ENCODE measurements at regions not wholly inside any gene's neighbourhood (a gene's known extent, or its start where the extent isn't known, plus 50 kb on each side); places are given as distances from the start of the nearest gene placed in this dataset.

GRCh38 chr2:14358339-14358738 is 274.2 kb upstream of the LRATD1 start:
- Histone ChIP-seq H3K9me2 (replicated peaks; ENCODE audit: insufficient read depth, low read length) (no peaks in the 10 kb centered on the region), H3K27ac (ENCODE audit: low read depth, low read length) (no peak overlapping the region), H3K4me3 (ENCODE audit: insufficient read depth, low read length, poor library complexity, severe bottlenecking) (no peak overlapping the region), H3F3A (ENCODE audit: insufficient read depth) (no peaks in the 10 kb centered on the region), H3K27me3 (ENCODE audit: low read length) (no peaks in the 10 kb centered on the region), H3K79me2 (ENCODE audit: insufficient read depth, low read length) (no peaks in the 10 kb centered on the region), H4K20me1 (ENCODE audit: low read depth, low read length) (no peaks in the 10 kb centered on the region), H3K9me3 (ENCODE audit: insufficient read depth, low read length) (no peaks in the 10 kb centered on the region), H3K9ac (ENCODE audit: low read length) (no peak overlapping the region), H2AFZ (ENCODE audit: low read depth, low read length, severe bottlenecking) (no peak overlapping the region), H3K36me3 (ENCODE audit: low read length) (no peaks in the 10 kb centered on the region), H3K4me2 (ENCODE audit: low read depth, low read length, poor library complexity, severe bottlenecking) (no peak overlapping the region)
- TF ChIP-seq CTCF (IDR thresholded peaks at IDR 0.05; ENCODE audit: insufficient read depth, low read length, poor library complexity, severe bottlenecking) (no peak), EZH2phosphoT487 (conservative IDR thresholded peaks at IDR 0.05; ENCODE audit: low read length) (no peak)

- no peak overlapping the region for H3K4me2 ChIP-seq (ENCODE audit: low read depth, low read length, poor library complexity, severe bottlenecking)
- no peaks in the 10 kb centered on the region for H3K27me3 ChIP-seq (ENCODE audit: low read length)
- H2AFZ ChIP-seq (ENCODE audit: low read depth, low read length, severe bottlenecking): no peak overlapping the region
- no peak overlapping the region for H3K27ac ChIP-seq (ENCODE audit: low read depth, low read length)
- H3K9me2 ChIP-seq (replicated peaks; ENCODE audit: insufficient read depth, low read length): no peaks in the 10 kb centered on the region
- TF ChIP-seq EZH2phosphoT487 (conservative IDR thresholded peaks at IDR 0.05; ENCODE audit: low read length) (no peak), CTCF (IDR thresholded peaks at IDR 0.05; ENCODE audit: insufficient read depth, low read length, poor library complexity, severe bottlenecking) (no peak)
- H3F3A ChIP-seq (ENCODE audit: insufficient read depth): no peaks in the 10 kb centered on the region
- no peak overlapping the region for H3K4me3 ChIP-seq (ENCODE audit: insufficient read depth, low read length, poor library complexity, severe bottlenecking)
- H4K20me1 ChIP-seq (ENCODE audit: low read depth, low read length): no peaks in the 10 kb centered on the region
- no peak overlapping the region for H3K9ac ChIP-seq (ENCODE audit: low read length)
- no peaks in the 10 kb centered on the region for H3K79me2 ChIP-seq (ENCODE audit: insufficient read depth, low read length)
- no peaks in the 10 kb centered on the region for H3K9me3 ChIP-seq (ENCODE audit: insufficient read depth, low read length)
- H3K36me3 ChIP-seq (ENCODE audit: low read length): no peaks in the 10 kb centered on the region
Observed at GRCh38 chr2:14358774-14359173, 273.7 kb upstream of the LRATD1 start.

- H3K9me3 ChIP-seq (ENCODE audit: insufficient read depth, low read length): no peaks in the 10 kb centered on the region
- no peak overlapping the region for H3K9ac ChIP-seq (ENCODE audit: low read length)
- H3K27me3 ChIP-seq (ENCODE audit: low read length): no peaks in the 10 kb centered on the region
- no peaks in the 10 kb centered on the region for H4K20me1 ChIP-seq (ENCODE audit: low read depth, low read length)
- H3K9me2 ChIP-seq (replicated peaks; ENCODE audit: insufficient read depth, low read length): no peaks in the 10 kb centered on the region
- H3K27ac ChIP-seq (ENCODE audit: low read depth, low read length): no peak overlapping the region
- H3K4me3 ChIP-seq (ENCODE audit: insufficient read depth, low read length, poor library complexity, severe bottlenecking): no peak overlapping the region
- no peaks in the 10 kb centered on the region for H3K79me2 ChIP-seq (ENCODE audit: insufficient read depth, low read length)
- no peaks in the 10 kb centered on the region for H3K36me3 ChIP-seq (ENCODE audit: low read length)
- no peak overlapping the region for H2AFZ ChIP-seq (ENCODE audit: low read depth, low read length, severe bottlenecking)
- H3K4me2 ChIP-seq (ENCODE audit: low read depth, low read length, poor library complexity, severe bottlenecking): no peak overlapping the region
- no peaks in the 10 kb centered on the region for H3F3A ChIP-seq (ENCODE audit: insufficient read depth)
- TF ChIP-seq CTCF (IDR thresholded peaks at IDR 0.05; ENCODE audit: insufficient read depth, low read length, poor library complexity, severe bottlenecking) (no peak), EZH2phosphoT487 (conservative IDR thresholded peaks at IDR 0.05; ENCODE audit: low read length) (no peak)
Observed at GRCh38 chr2:14363137-14363536, 269.4 kb upstream of the LRATD1 start.

GRCh38 chr2:14363976-14364375 is 268.5 kb upstream of the LRATD1 start:
- TF ChIP-seq EZH2phosphoT487 (conservative IDR thresholded peaks at IDR 0.05; ENCODE audit: low read length) (no peak), CTCF (IDR thresholded peaks at IDR 0.05; ENCODE audit: insufficient read depth, low read length, poor library complexity, severe bottlenecking) (no peak)
- no peaks in the 10 kb centered on the region for H3K9me3 ChIP-seq (ENCODE audit: insufficient read depth, low read length)
- H3F3A ChIP-seq (ENCODE audit: insufficient read depth): no peaks in the 10 kb centered on the region

More at GRCh38 chr2:14363976-14364375, 268.5 kb upstream of the LRATD1 start:
- H3K27ac ChIP-seq (ENCODE audit: low read depth, low read length): no peak overlapping the region
- no peaks in the 10 kb centered on the region for H4K20me1 ChIP-seq (ENCODE audit: low read depth, low read length)
- no peaks in the 10 kb centered on the region for H3K36me3 ChIP-seq (ENCODE audit: low read length)
- no peaks in the 10 kb centered on the region for H3K79me2 ChIP-seq (ENCODE audit: insufficient read depth, low read length)
- no peak overlapping the region for H3K4me3 ChIP-seq (ENCODE audit: insufficient read depth, low read length, poor library complexity, severe bottlenecking)
- H3K9me2 ChIP-seq (replicated peaks; ENCODE audit: insufficient read depth, low read length): no peaks in the 10 kb centered on the region
- H2AFZ ChIP-seq (ENCODE audit: low read depth, low read length, severe bottlenecking): no peak overlapping the region
- H3K27me3 ChIP-seq (ENCODE audit: low read length): no peaks in the 10 kb centered on the region
- H3K9ac ChIP-seq (ENCODE audit: low read length): no peak overlapping the region
- no peak overlapping the region for H3K4me2 ChIP-seq (ENCODE audit: low read depth, low read length, poor library complexity, severe bottlenecking)
